ENCODE measurements at regions not wholly inside any gene's neighbourhood (a gene's known extent, or its start where the extent isn't known, plus 50 kb on each side); places are given as distances from the start of the nearest gene placed in this dataset.

DNA sequence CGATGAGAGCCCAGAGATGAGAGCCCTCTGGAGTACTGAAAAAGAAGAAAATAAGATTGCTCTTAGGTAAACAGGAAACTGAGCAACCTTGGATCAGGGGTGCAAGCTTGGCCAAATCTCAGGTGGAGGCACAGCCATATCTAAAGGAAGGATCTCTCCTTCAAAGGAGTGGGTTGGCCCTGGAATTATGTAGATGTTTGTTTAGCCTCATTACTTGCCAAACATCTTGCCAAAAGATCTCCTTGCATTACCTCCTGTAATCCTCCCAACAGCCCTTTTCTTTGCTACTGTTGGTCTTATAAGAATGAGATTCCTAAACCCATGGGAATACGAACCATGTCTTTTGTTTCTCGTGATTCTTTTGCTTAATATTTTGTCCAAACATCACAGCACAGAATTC lies 332.6 kb upstream of the NCKAP5 start:
- TF ChIP-seq POLR2A (IDR thresholded peaks at IDR 0.05) (no peak), CTCF (IDR thresholded peaks at IDR 0.05) (no peak)
- DNase-seq = no peak
- intact Hi-C loops (cut with DNase I) = no loop called here
- Histone ChIP-seq H3K36me3 (no peaks in the 10 kb centered on the region), H3K27ac (no peak overlapping the region), H3K27me3 (no peaks in the 10 kb centered on the region), H3K4me1 (no peaks in the 10 kb centered on the region), H3K4me3 (replicated peaks in 1 of 3) (no peak overlapping the region), H3K9me3 (no peaks in the 10 kb centered on the region)
- WGBS, 2 donors = 41 to 48% methylated on average over 3 of the region's 3 CpGs

DNA sequence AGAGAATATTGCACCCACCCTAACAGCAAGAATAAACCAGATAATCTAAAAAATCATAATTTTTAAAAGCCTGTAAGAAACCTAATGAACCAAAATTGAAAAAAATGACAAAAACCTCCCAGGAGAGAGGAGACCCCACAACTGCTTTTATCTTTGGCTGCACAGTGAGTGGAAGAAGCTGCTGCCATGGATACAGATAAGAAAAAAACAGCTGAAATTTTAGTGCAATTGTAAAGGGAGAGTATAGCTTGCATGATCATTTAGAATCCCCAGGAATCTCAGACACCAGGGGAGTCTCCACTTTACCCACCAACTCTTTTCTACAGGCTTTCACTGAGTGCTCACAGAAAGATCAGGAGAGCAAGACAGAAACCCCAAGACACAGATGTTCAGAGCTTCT lies 338.1 kb upstream of the NCKAP5 start:
- H3K27me3 ChIP-seq = no peaks in the 10 kb centered on the region
- H3K4me3 ChIP-seq (replicated peaks in 1 of 3) = no peak overlapping the region
- H3K4me1 ChIP-seq = no peaks in the 10 kb centered on the region
- no peaks in the 10 kb centered on the region for H3K36me3 ChIP-seq
- DNase-seq = no peak
- no peak for TF ChIP-seq CTCF (IDR thresholded peaks at IDR 0.05)
- no peak for TF ChIP-seq POLR2A (IDR thresholded peaks at IDR 0.05)
- H3K27ac ChIP-seq = no peak overlapping the region
- intact Hi-C loops (cut with DNase I) = no loop called here
- no peaks in the 10 kb centered on the region for H3K9me3 ChIP-seq

DNA sequence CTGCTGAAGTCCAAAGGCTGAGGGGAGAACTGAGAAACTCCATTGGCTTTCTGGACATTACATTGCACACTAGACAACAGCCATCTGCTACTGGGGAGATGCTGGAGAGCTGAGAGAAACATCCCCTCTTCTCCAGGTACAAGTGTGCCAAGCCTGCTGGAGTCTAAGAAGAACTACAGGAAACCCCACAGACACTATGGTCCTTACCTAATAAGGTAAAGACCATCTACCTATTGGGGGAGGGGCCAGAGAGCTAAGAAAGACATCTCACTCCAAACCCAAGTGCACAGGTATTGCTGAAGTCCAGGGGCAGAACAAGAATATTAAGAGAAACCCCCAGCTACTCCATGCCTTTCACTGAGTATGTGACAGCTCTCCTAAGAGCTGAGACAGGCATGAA lies 338.7 kb upstream of the NCKAP5 start:
- Histone ChIP-seq H3K9me3 (no peaks in the 10 kb centered on the region), H3K27me3 (no peaks in the 10 kb centered on the region), H3K4me1 (no peaks in the 10 kb centered on the region), H3K36me3 (no peaks in the 10 kb centered on the region), H3K4me3 (replicated peaks in 1 of 3) (no peak overlapping the region), H3K27ac (no peak overlapping the region)
- DNase-seq = no peak
- TF ChIP-seq CTCF (IDR thresholded peaks at IDR 0.05) = no peak
- no peak for TF ChIP-seq POLR2A (IDR thresholded peaks at IDR 0.05)
- intact Hi-C loops (cut with DNase I) = no loop called here

DNA sequence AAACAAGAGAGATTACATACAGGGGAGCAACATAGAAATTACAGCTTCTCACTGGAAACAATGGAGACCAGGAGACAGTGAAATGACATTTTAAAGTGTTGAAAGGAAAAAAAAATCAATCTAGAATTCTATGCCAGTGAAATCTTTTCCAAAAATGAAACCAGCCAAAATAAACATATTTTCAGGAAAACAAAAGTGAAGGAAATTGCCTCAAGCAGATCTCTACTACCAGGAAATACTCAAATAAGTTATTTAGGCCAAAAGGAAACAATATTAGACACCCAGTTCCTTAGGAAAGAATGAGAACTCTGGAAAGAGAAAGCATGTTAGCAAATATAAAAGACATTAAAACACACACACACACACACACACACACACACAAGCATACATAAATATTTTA lies 339.9 kb upstream of the NCKAP5 start:
- no peak overlapping the region for H3K4me3 ChIP-seq (replicated peaks in 1 of 3)
- H3K27me3 ChIP-seq = no peaks in the 10 kb centered on the region
- H3K27ac ChIP-seq = no peak overlapping the region
- no peaks in the 10 kb centered on the region for H3K4me1 ChIP-seq
- no peaks in the 10 kb centered on the region for H3K9me3 ChIP-seq
- DNase-seq = no peak
- TF ChIP-seq CTCF (IDR thresholded peaks at IDR 0.05) (no peak), POLR2A (IDR thresholded peaks at IDR 0.05) (no peak)
- no peaks in the 10 kb centered on the region for H3K36me3 ChIP-seq
- intact Hi-C loops (cut with DNase I) = no loop called here

- TF ChIP-seq POLR2A (IDR thresholded peaks at IDR 0.05) (no peak), CTCF (IDR thresholded peaks at IDR 0.05) (no peak)
- H3K4me3 ChIP-seq (replicated peaks in 1 of 3) = no peak overlapping the region
- intact Hi-C loops (cut with DNase I) = no loop called here
- 87 to 94% methylated on average over 1 of the region's 1 CpG for WGBS, 2 donors
- H3K36me3 ChIP-seq = no peaks in the 10 kb centered on the region
- no peak overlapping the region for H3K27ac ChIP-seq
- no peaks in the 10 kb centered on the region for H3K9me3 ChIP-seq
- no peak for DNase-seq
- no peaks in the 10 kb centered on the region for H3K27me3 ChIP-seq
- H3K4me1 ChIP-seq = no peaks in the 10 kb centered on the region
These were observed 335.7 kb upstream of the MGAT5 start for GRCh38 chr2:133918141-133918540.
